Suprapubic skin (tissue), 4 donors: ENCODE measurements at regions not wholly inside any gene's neighbourhood (a gene's known extent, or its start where the extent isn't known, plus 50 kb on each side); places are given as distances from the start of the nearest gene placed in this dataset.

Source experiments
- CTCF ChIP-seq, 2 donors: fragments of 200-600 bp in 1 of 2; fragments of 450-650 bp in 1 of 2; sonication (generic) in 1 of 2; IDR thresholded peaks; one replicate each; pipeline ENCODE4 v1.5.1; 2016 to 2019; ENCODE audit warnings: antibody characterized with exemption in 2 of 2, mild to moderate bottlenecking in 1 of 2, moderate library complexity in 1 of 2
- EP300 ChIP-seq: sonication (generic); formaldehyde crosslinking; IDR thresholded peaks from one replicate; pipeline ENCODE4 v1.6.1; 2017; ENCODE audit warnings: antibody characterized with exemption
- POLR2A ChIP-seq, 2 donors: fragments of 450-650 bp; IDR thresholded peaks; one replicate each; pipeline ENCODE4 v1.6.1; 2017; ENCODE audit warnings: antibody characterized with exemption in 2 of 2, mild to moderate bottlenecking in 2 of 2, moderate library complexity in 2 of 2
- POLR2AphosphoS5 ChIP-seq, 3 donors: sonication (generic); formaldehyde crosslinking; IDR thresholded peaks; one replicate each; pipeline ENCODE4 v1.6.1; 2017; ENCODE audit warnings: antibody characterized with exemption in 3 of 3

- TF ChIP-seq CTCF (IDR thresholded peaks at IDR 0.05): no peak
- no peak for TF ChIP-seq POLR2A (IDR thresholded peaks at IDR 0.05)
- no peak for TF ChIP-seq POLR2AphosphoS5 (IDR thresholded peaks at IDR 0.05)
- TF ChIP-seq EP300: no peak
These were observed 98.3 kb upstream of the GALNTL6 start for GRCh38 chr4:171714791-171715454.
